Ovary (tissue), 7 donors: ENCODE measurements at regions not wholly inside any gene's neighbourhood (a gene's known extent, or its start where the extent isn't known, plus 50 kb on each side); places are given as distances from the start of the nearest gene placed in this dataset.

Experiments
- DNase-seq, 5 donors: peaks; one replicate each; pipeline ENCODE4 v3.0.0-alpha.2; 2019 to 2020
- H3K27ac ChIP-seq, 2 donors: fragments of 200-600 bp; one replicate each; pipeline versions ENCODE4 v1.5.1 to v1.8.0; 2019 to 2022
- H3K27me3 ChIP-seq: fragments of 200-600 bp; one replicate; pipeline ENCODE4 v1.8.0; 2022
- H3K36me3 ChIP-seq: fragments of 200-600 bp; sonication (generic); one replicate; pipeline ENCODE4 v1.5.1; 2019
- H3K4me1 ChIP-seq: one replicate; pipeline ENCODE4 v1.8.1; 2013; ENCODE audit warnings: mild to moderate bottlenecking, moderate library complexity; ENCODE audit not compliant: insufficient read depth
- H3K4me3 ChIP-seq: fragments of 200-600 bp; sonication (generic); one replicate; pipeline ENCODE4 v1.5.1; 2017
- H3K9me3 ChIP-seq, 2 donors: fragments of 200-600 bp in 1 of 2; sonication (generic) in 1 of 2; one replicate each; pipeline versions ENCODE4 v1.5.1 to v1.8.1; 2013 to 2019; ENCODE audit warnings: mild to moderate bottlenecking in 1 of 2, moderate library complexity in 1 of 2
- CTCF ChIP-seq, 3 donors: fragments of 450-650 bp in 2 of 3; fragments of 200-600 bp in 1 of 3; IDR thresholded peaks; one replicate each; pipeline versions ENCODE4 v1.5.1 to v1.8.0; 2016 to 2022; ENCODE audit warnings: antibody characterized with exemption in 3 of 3, mild to moderate bottlenecking in 1 of 3
- EP300 ChIP-seq: sonication (generic); formaldehyde crosslinking; IDR thresholded peaks from one replicate; pipeline ENCODE4 v1.6.1; 2017; ENCODE audit warnings: antibody characterized with exemption
- POLR2A ChIP-seq: fragments of 450-650 bp; IDR thresholded peaks from one replicate; pipeline ENCODE4 v1.6.1; 2017; ENCODE audit warnings: antibody characterized with exemption, mild to moderate bottlenecking, moderate library complexity
- WGBS, 3 donors: extraction: QIAGEN DNeasy Blood & Tissue Kit in 1 of 3; methylation state at CpG; one replicate each; pipeline versions ENCODE4 v1.1.5 to v1.1.7; 2013 to 2017; 5-methylcytosine and 5-hydroxymethylcytosine counted together
- intact Hi-C, 4 donors: fragments of 100-400 bp; cut with DNase I; formaldehyde crosslinking; loops; one replicate each; pipeline versions ENCODE4 v1.11.0 to v1.15.1; 2022 to 2023
- donor health status: DM: no; HTN: no; CAD: no; lungs with moderate emphysema.
- donor health status: DM: no; HTN: no; CAD: no.
- donor health status: Bipolar disorder and iron deficiency.
- donor health status: DM: no; HTN: no; CAD: no.
- donor health status: DM: yes; HTN: yes; CAD: no.

GRCh38 chr3:25962255-25962654 is 172.4 kb downstream of the OXSM start:
- H3K27ac ChIP-seq = no peak overlapping the region
- no peaks in the 10 kb centered on the region for H3K36me3 ChIP-seq
- 70 to 77% (median 74%) methylated on average over 4 of the region's 4 CpGs for WGBS, 3 donors
- no peaks in the 10 kb centered on the region for H3K27me3 ChIP-seq
- H3K4me3 ChIP-seq = no peak overlapping the region
- no peaks in the 10 kb centered on the region for H3K4me1 ChIP-seq
- no peaks in the 10 kb centered on the region for H3K9me3 ChIP-seq
- TF ChIP-seq POLR2A (no peak), CTCF (IDR thresholded peaks at IDR 0.05) (no peak), EP300 (no peak)
- DNase-seq = no peak
- intact Hi-C loops = no loop called here

DNA sequence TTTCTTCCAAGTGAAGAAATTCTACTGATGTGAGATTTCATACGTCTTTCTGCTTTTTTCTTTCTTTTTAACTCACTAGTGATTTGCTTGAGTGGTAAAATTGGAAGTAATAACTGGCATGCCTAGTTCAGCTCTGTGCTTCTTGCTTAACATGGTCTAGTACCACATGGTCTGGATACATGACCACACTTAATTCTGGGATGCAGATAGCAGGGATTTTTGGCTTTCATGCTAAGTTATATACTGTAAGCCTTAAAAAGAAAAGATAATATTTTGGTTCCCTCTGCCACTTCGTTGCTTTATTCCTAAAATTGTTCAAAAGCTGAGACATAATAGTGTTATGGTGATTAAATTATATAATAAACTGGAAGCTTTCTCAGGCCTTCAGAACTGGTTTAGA is 174.3 kb downstream of the OXSM start:
- Histone ChIP-seq H3K4me1 (no peaks in the 10 kb centered on the region), H3K4me3 (no peak overlapping the region), H3K27me3 (no peaks in the 10 kb centered on the region), H3K27ac (no peak overlapping the region), H3K9me3 (no peaks in the 10 kb centered on the region), H3K36me3 (no peaks in the 10 kb centered on the region)
- no peak for DNase-seq
- 6 to 9% (median 8%) methylated on average over 2 of the region's 2 CpGs for WGBS, 3 donors
- intact Hi-C loops = no loop called here
- TF ChIP-seq POLR2A (no peak), CTCF (IDR thresholded peaks at IDR 0.05) (no peak), EP300 (no peak)

DNA sequence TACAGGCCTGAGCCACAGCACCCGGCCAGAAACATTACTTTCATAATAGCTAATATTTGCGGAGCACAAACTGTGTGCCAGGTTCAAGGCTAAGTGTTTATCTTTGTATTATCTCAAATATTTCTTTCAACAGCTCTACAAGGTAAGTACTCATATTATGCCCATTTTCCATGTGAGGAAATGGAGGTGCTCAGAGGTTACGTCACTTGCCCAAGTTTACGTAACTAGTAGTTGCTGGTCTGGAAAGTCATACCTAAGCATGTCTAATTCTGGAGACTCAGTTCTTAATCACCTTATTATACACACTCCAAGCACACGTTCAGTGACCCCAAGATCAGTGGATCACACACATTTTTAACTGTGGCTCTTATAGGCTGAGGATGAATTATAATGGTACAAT is 177.5 kb downstream of the OXSM start:
- H3K27ac ChIP-seq = no peak overlapping the region
- no peaks in the 10 kb centered on the region for H3K27me3 ChIP-seq
- 86 to 91% (median 90%) methylated on average over 5 of the region's 5 CpGs for WGBS, 3 donors
- intact Hi-C loops = no loop called here
- DNase-seq = no peak
- H3K36me3 ChIP-seq = no peaks in the 10 kb centered on the region
- TF ChIP-seq EP300 (no peak), POLR2A (no peak), CTCF (IDR thresholded peaks at IDR 0.05) (no peak)
- H3K4me3 ChIP-seq = no peak overlapping the region
- H3K4me1 ChIP-seq = no peaks in the 10 kb centered on the region
- H3K9me3 ChIP-seq = no peaks in the 10 kb centered on the region

- intact Hi-C loops = no loop called here
Measured at GRCh38 chr3:25971736-25972135, 181.8 kb downstream of the OXSM start.

More at GRCh38 chr3:25971736-25972135, 181.8 kb downstream of the OXSM start:
- Histone ChIP-seq H3K27me3 (no peaks in the 10 kb centered on the region), H3K4me1 (no peaks in the 10 kb centered on the region), H3K9me3 (no peaks in the 10 kb centered on the region), H3K27ac (no peak overlapping the region), H3K36me3 (no peaks in the 10 kb centered on the region), H3K4me3 (no peak overlapping the region)
- no peak for DNase-seq
- no peak for TF ChIP-seq CTCF (IDR thresholded peaks at IDR 0.05)
- TF ChIP-seq EP300 = no peak
- no peak for TF ChIP-seq POLR2A
- WGBS, 3 donors = 71 to 79% (median 74%) methylated on average over 2 of the region's 2 CpGs
